Suppressor macrophage (primary cell): ENCODE measurements at regions not wholly inside any gene's neighbourhood (a gene's known extent, or its start where the extent isn't known, plus 50 kb on each side); places are given as distances from the start of the nearest gene placed in this dataset.
"Not testable (repeated sequence)": the region's sequence is repeated elsewhere in the genome, so short reads cannot be mapped to it uniquely, and the experiment has no call there.

Source experiments
- DNase-seq, 4 experiments: peaks; one replicate each; pipeline ENCODE4 v3.0.0-alpha.2; 2020 to 2022

- DNase-seq, result peak in 1 of 4 experiments; percentile 4
These were observed 162.8 kb downstream of the FAM174A start for GRCh38 chr5:100697970-100698369.

GRCh38 chr5:100706776-100707175 is 171.6 kb downstream of the FAM174A start:
- peak; percentile 60 to 96 (median 78) for DNase-seq

DNA sequence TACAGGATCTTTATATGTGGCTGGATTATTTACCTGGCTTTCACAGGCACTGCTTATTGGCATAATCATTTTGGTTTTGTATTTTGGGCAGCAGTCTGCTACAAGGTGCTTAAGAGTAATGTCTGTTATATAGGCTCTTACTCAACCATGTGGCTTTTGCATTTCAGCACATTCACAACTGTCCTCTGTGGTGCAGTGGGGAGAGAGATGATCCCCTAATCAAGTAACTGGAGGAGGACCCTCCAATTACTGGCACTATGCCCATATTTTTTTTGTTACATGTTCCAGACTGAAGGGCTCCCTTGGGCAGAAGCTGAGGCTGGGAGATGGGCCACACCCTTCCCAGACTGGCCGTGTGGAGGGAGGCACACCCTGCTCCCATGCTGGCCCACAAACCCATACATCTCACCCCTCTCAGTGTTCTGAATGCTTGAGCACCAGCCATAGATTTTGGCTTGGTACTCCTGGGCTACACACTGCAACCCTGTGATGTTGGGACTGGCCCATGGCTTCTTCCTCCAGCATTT is 173.5 kb downstream of the FAM174A start:
- no peak for DNase-seq

DNA sequence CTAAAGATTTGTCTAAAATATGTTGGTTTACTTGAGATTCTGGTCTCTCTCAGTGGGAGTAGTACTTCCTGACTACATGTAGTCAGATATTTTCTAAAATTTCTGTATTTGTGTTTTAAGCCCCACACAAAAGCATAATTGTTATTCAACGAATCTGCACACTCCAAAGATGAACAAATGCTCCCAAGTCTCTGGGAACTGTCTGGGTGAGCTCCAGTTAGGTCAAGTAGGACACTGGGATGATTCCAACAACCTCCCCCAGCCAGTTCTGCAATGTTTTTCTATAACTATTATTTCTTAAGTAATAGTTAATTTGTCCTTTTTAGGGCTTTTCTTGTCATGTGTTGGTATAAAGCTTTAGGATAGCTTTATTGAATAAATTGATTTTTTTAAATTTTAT is 174.6 kb downstream of the FAM174A start:
- DNase-seq, result no peak

- not testable (repeated sequence) for DNase-seq
These were observed 179.6 kb downstream of the FAM174A start for GRCh38 chr5:100714780-100715179.

- no peak for DNase-seq
These were observed 180.4 kb downstream of the ST8SIA4 start for GRCh38 chr5:100722657-100723056.

- no peak for DNase-seq
These were observed 179.9 kb downstream of the ST8SIA4 start for GRCh38 chr5:100723229-100723628.

DNA sequence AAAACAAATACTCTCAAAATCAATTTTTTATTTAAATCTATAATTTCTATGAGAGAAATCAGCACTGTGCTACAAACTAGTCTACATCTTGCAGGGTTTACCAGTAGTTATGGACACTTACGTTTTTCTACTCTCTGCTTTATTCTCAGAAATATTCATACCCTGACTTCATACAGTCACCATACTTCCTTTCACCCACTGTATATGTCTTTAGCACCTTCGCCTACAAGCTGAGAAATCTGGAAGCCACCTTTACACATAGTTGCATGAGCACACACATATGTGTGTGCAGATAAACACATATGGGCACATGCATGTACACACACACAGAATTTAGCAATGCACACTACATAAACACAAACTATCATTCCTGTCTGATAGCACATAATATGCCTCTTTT is 177.0 kb downstream of the ST8SIA4 start:
- DNase-seq, result no peak

DNA sequence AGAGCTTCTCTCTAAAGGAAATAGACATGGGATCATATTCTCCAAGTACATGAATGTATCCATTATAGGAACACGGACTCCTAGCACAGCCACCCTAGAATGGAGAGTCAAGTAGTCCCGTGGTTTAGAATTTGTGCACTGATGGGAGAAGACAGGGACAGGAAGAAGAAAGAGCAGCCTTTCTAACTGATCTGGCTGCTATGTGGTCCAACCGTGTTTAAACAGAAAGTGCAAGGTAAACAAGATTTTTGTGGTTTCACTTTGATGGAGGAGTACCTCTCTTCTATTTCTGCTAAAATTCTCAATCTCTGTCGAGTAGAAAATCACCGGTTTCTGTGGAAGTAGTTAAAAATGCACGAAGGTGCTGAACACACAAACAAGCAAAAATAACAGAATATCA is 171.3 kb downstream of the ST8SIA4 start:
- DNase-seq, result peak in 3 of 4 experiments; percentile 14 to 30 (median 29)

DNA sequence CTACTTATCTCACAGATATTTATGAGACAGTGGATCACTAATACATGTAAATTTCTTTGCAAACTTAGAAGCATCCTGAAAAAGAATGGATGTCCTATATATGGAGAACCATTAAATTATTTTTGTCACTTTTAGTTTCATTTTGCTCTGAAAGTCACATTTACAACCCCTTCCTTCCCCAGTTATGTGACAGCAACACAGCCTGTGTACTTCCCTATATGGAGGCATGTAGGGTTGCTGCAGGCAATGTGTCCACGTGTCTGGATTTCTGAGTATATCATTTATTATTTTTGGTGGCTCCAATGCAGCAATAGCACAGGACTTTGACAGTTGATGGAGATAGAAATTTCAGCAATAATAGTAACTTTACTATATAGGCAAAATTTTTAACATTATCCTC is 156.4 kb downstream of the ST8SIA4 start:
- DNase-seq, result peak; percentile 54 to 85 (median 77)

DNA sequence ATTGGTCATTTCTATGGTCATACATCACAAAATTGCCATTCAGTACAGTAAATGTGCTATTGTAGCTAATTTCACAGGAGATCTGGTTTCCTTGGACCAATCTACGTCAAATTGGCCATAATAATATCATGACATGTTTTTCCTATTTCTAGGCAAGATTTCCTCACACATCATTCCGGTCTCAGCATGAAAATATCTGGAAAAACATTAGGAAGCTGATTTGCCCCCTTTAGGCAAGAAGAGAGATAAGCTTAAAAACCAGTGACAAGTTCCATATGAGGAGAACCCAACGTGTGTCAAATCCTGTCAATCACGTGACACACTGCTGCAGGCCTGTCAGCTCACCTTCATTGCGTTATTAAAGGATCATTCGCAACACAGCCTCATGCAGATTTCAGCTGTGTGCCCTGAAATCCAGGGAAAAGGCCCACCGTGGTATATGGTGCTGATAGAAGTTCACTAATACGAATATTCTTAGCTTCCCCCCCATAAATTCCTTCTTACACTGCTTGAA is 153.3 kb downstream of the ST8SIA4 start:
- no peak for DNase-seq

DNA sequence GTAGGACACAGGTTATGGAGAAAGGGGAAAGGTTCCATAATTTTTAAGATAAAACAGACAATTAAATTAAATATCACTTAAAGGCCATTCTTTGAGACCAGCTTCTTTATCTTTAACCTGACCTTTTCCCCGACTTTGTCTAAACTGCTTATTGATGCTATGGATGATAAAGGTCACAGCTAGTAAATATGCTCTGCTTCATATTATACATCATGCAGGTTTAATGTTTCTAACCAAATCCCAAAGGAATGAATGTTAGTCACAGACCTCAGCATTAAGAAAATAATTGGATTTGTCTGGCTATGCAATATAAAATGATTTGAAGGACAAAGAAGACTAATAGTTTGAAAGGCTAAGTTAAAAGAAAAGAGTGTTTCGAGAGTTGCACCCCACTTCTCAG is 147.6 kb downstream of the ST8SIA4 start:
- no peak for DNase-seq
